ENCODE measurements at regions not wholly inside any gene's neighbourhood (a gene's known extent, or its start where the extent isn't known, plus 50 kb on each side); places are given as distances from the start of the nearest gene placed in this dataset.
"Not testable (repeated sequence)": the region's sequence is repeated elsewhere in the genome, so short reads cannot be mapped to it uniquely, and the experiment has no call there.

DNA sequence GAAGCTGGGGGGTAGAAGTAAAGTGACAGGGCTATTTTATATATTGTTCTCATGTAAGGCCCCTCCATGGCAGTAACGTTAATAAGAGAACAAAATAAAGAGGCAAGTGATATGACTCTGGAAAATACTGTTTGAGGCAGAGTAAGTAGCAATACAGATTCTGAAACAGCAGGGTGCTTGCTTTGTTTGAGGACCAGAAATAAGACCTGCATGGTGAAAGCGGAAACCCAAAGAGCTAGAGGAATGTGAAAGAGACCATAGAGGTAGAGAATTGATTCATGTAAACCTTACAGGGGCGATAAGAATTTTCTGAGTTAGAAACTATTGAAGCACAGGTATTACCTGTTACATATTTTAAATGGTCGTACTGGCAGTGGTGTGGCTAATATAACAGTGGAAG, 1517.1 kb downstream of the SI start:
- Histone ChIP-seq H3K36me3 (no peaks in the 10 kb centered on the region), H3K4me1 (no peaks in the 10 kb centered on the region), H3K9me3 (no peaks in the 10 kb centered on the region), H3K27me3 (ENCODE audit: low read depth) (no peaks in the 10 kb centered on the region), H3K27ac (no peak overlapping the region), H3K4me3 (no peak overlapping the region)
- no peak for DNase-seq
- intact Hi-C loops (cut with DNase I) = no loop called here
- TF ChIP-seq, protein P1, sequence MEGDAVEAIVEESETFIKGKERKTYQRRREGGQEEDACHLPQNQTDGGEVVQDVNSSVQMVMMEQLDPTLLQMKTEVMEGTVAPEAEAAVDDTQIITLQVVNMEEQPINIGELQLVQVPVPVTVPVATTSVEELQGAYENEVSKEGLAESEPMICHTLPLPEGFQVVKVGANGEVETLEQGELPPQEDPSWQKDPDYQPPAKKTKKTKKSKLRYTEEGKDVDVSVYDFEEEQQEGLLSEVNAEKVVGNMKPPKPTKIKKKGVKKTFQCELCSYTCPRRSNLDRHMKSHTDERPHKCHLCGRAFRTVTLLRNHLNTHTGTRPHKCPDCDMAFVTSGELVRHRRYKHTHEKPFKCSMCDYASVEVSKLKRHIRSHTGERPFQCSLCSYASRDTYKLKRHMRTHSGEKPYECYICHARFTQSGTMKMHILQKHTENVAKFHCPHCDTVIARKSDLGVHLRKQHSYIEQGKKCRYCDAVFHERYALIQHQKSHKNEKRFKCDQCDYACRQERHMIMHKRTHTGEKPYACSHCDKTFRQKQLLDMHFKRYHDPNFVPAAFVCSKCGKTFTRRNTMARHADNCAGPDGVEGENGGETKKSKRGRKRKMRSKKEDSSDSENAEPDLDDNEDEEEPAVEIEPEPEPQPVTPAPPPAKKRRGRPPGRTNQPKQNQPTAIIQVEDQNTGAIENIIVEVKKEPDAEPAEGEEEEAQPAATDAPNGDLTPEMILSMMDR (IDR thresholded peaks at IDR 0.05) = no peak
- no peak for ATAC-seq

DNA sequence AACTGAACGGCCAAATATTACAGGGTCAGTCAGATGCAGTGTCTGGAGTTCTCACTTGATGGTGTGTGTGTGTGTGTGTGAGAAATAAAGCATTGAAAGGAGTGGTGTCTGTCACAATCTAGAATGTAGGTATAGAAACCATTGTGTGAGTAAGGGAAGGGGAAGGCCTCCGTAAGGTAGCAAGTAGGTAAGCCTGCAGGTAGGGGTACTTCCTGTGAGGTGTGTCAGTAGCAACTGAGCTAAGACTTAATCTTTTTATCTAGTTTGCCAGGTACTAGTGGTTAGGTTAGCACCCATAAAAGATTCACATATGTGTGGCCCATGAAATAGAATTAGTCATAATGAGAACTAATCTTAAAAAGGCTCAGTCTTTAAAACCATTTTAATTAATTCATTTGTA, 1517.8 kb downstream of the SI start:
- H3K27ac ChIP-seq = no peak overlapping the region
- no peak overlapping the region for H3K4me3 ChIP-seq
- no peaks in the 10 kb centered on the region for H3K9me3 ChIP-seq
- H3K27me3 ChIP-seq (ENCODE audit: low read depth) = no peaks in the 10 kb centered on the region
- no peaks in the 10 kb centered on the region for H3K36me3 ChIP-seq
- no peak for ATAC-seq
- DNase-seq = no peak
- intact Hi-C loops (cut with DNase I) = no loop called here
- TF ChIP-seq, protein P1 (IDR thresholded peaks at IDR 0.05) = no peak
- H3K4me1 ChIP-seq = no peaks in the 10 kb centered on the region

DNA sequence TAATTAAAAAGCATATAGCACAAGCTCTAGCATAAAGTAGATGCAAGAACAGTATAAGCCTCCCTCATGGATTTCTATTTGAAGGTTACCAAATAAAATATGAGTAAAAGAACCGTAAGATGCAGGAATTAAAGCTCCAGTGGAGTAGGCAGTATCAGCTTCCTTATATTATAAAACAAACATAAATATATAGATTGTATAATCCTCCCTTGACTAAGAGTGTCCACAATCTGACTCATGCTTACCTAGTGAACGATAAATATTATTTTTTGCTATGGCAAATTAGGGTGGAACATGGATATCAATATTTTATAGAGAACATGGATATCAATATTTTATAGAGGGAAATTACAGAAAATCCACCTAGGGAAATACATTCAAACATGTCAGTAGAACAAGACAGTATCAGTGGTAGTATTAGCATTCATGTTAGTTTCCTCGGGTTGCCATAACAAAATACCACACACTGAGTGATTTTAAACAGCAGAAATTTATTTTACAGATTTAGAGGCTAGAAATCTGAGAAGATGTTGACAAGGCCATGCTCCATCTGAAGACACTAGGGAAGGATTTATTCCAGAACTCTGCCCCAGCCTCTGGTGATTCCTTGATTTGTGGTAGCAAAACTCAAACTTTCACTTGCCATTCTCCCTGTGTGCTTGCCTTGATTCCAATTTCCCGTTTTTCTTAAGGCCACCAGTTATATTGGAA, 1521.3 kb downstream of the SI start:
- no peaks in the 10 kb centered on the region for H3K36me3 ChIP-seq
- H3K4me1 ChIP-seq = no peaks in the 10 kb centered on the region
- no peaks in the 10 kb centered on the region for H3K27me3 ChIP-seq (ENCODE audit: low read depth)
- no peak overlapping the region for H3K4me3 ChIP-seq
- no peaks in the 10 kb centered on the region for H3K9me3 ChIP-seq
- TF ChIP-seq, protein P1 (IDR thresholded peaks at IDR 0.05) = no peak
- no peak for ATAC-seq
- intact Hi-C loops (cut with DNase I) = no loop called here
- no peak for DNase-seq
- no peak overlapping the region for H3K27ac ChIP-seq

DNA sequence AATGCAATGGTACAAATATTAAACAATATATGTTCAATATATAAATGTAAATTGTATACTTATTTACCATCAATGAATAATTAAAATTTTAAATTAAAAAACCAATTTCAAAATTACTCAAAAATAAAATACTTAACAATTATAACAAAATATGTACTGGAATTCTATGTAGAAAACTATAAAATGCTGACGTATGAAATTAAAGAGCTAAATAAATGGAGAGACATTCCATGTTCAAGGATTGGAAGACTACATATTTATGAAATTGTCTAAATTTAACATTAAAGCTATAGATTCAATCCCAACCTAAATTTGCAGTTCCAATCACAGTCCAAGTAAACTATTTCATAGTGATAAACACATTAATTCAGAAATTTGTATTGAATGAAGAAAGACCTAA, 1522.4 kb downstream of the SI start:
- intact Hi-C loops (cut with DNase I) = no loop called here
- no peak overlapping the region for H3K27ac ChIP-seq
- no peak for ATAC-seq

DNA sequence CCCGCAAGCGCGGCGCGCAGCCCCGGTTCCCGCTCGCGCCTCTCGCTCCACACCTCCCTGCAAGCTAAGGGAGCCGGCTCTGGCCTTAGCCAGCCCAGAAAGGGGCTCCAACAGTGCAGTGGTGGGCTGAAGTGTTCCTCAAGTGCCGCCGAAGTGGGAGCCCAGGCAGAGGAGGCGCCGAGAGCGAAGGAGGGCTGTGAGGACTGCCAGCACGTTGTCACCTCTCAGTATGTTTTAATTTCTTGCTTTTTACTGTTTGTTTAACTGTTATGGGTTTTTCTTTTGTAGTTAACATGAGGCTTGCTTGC, 1525.7 kb downstream of the SI start:
- ATAC-seq (no peak), DNase-seq (no peak)
- TF ChIP-seq, protein P1 (IDR thresholded peaks at IDR 0.05) = no peak
- H3K36me3 ChIP-seq = no peaks in the 10 kb centered on the region
- intact Hi-C loops (cut with DNase I) = no loop called here
- no peak overlapping the region for H3K27ac ChIP-seq
- H3K4me3 ChIP-seq = no peak overlapping the region
- H3K27me3 ChIP-seq (ENCODE audit: low read depth) = no peaks in the 10 kb centered on the region
- H3K9me3 ChIP-seq = no peaks in the 10 kb centered on the region
- no peaks in the 10 kb centered on the region for H3K4me1 ChIP-seq

More for the DNA sequence above, 1522.4 kb downstream of the SI start:
- DNase-seq = no peak
- TF ChIP-seq, protein P1 (IDR thresholded peaks at IDR 0.05) = no peak
- H3K9me3 ChIP-seq = no peaks in the 10 kb centered on the region
- H3K4me3 ChIP-seq = no peak overlapping the region
- H3K4me1 ChIP-seq = no peaks in the 10 kb centered on the region
- no peaks in the 10 kb centered on the region for H3K36me3 ChIP-seq
- H3K27me3 ChIP-seq (ENCODE audit: low read depth) = no peaks in the 10 kb centered on the region

DNA sequence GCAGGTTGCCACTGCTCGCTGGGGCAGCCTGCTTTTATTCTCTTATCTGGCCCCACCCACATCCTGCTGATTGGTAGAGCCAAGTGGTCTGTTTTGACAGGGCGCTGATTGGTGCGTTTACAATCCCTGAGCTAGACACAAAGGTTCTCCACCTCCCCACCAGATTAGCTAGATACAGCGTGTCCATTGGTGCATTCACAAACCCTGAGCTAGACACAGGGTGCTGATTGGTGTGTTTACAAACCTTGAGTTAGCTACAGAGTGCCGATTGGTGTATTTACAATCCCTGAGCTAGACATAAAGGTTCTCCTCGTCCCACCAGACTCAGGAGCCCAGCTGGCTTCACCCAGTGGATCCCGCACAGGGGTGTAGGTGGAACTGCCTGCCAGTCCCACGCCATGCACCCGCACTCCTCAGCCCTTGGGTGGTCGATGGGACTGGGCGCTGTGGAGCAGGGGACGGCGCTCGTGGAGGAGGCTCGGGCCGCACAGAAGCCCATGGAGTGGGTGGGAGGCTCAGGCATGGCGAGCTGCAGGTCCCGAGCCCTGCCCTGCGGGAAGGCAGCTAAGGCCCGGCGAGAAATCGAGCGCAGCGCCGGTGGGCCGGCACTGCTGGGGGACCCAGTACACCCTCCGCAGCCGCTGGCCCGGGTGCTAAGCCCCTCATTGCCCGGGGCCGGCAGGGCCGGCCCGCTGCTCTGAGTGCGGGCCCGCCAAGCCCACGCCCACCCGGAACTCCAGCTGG, 1526.2 kb downstream of the SI start:
- H3K9me3 ChIP-seq; H3K4me3 ChIP-seq; H3K27me3 ChIP-seq (ENCODE audit: low read depth); intact Hi-C loops (cut with DNase I); H3K4me1 ChIP-seq; DNase-seq; H3K36me3 ChIP-seq; H3K27ac ChIP-seq; ATAC-seq: not testable (repeated sequence)

Measured in lower lobe of right lung (tissue), 2 donors.